Activated CD4-positive, alpha-beta T cell treated with anti-CD3 and anti-CD28 coated beads, Interleukin-2, amount 50 U/mL, for 48 hours (primary cell): ENCODE measurements at regions not wholly inside any gene's neighbourhood (a gene's known extent, or its start where the extent isn't known, plus 50 kb on each side); places are given as distances from the start of the nearest gene placed in this dataset.
"Not testable (repeated sequence)": the region's sequence is repeated elsewhere in the genome, so short reads cannot be mapped to it uniquely, and the experiment has no call there.

Experiments
- DNase-seq, 2 experiments: peaks; one replicate each; pipeline ENCODE4 v3.0.0-alpha.2; 2020

- DNase-seq, result no peak
Observed at GRCh38 chr2:84286878-84287277, 172.2 kb downstream of the SUCLG1 start.

GRCh38 chr2:84285056-84285747, 173.9 kb downstream of the SUCLG1 start:
- no peak for DNase-seq

- no peak for DNase-seq
Observed at GRCh38 chr2:84283506-84283905, 175.6 kb downstream of the SUCLG1 start.

- DNase-seq, result no peak
Observed at GRCh38 chr2:84281510-84281909, 177.6 kb downstream of the SUCLG1 start.

- DNase-seq, result no peak
Observed at GRCh38 chr2:84280873-84281272, 178.2 kb downstream of the SUCLG1 start.

- DNase-seq, result no peak
Observed at GRCh38 chr2:84278386-84278785, 180.7 kb downstream of the SUCLG1 start.

- DNase-seq, result no peak
Observed at GRCh38 chr2:84276590-84277255, 182.4 kb downstream of the SUCLG1 start.

GRCh38 chr2:84273406-84273805, 185.7 kb downstream of the SUCLG1 start:
- no peak for DNase-seq

GRCh38 chr2:84271977-84272376, 187.1 kb downstream of the SUCLG1 start:
- DNase-seq, result no peak

GRCh38 chr2:84257831-84258230, 201.2 kb downstream of the SUCLG1 start:
- DNase-seq, result no peak

- DNase-seq, result no peak
Observed at GRCh38 chr2:84251651-84252302, 207.3 kb downstream of the SUCLG1 start.

- DNase-seq, result no peak
Observed at GRCh38 chr2:84249140-84249539, 209.9 kb downstream of the SUCLG1 start.

GRCh38 chr2:84247532-84247931, 211.5 kb downstream of the SUCLG1 start:
- no peak for DNase-seq

GRCh38 chr2:84243788-84244733, 215.0 kb downstream of the SUCLG1 start:
- DNase-seq, result no peak

- no peak for DNase-seq
Observed at GRCh38 chr2:84238907-84239306, 220.2 kb downstream of the SUCLG1 start.

GRCh38 chr2:84236288-84236687, 222.8 kb downstream of the SUCLG1 start:
- DNase-seq, result no peak

GRCh38 chr2:84234103-84234502, 225.0 kb downstream of the SUCLG1 start:
- DNase-seq, result no peak

- no peak for DNase-seq
Observed at GRCh38 chr2:84231478-84231877, 227.6 kb downstream of the SUCLG1 start.

GRCh38 chr2:84224121-84224520, 235.0 kb downstream of the SUCLG1 start:
- no peak for DNase-seq

- no peak for DNase-seq
Observed at GRCh38 chr2:84223191-84223590, 235.9 kb downstream of the SUCLG1 start.

- not testable (repeated sequence) for DNase-seq
Observed at GRCh38 chr2:84221102-84221501, 238.0 kb downstream of the SUCLG1 start.

- DNase-seq, result no peak
Observed at GRCh38 chr2:84217456-84217855, 241.6 kb downstream of the SUCLG1 start.

GRCh38 chr2:84214455-84214854, 244.6 kb downstream of the SUCLG1 start:
- no peak for DNase-seq
